OCI-LY7 (cell line): ENCODE measurements at regions not wholly inside any gene's neighbourhood (a gene's known extent, or its start where the extent isn't known, plus 50 kb on each side); places are given as distances from the start of the nearest gene placed in this dataset.

Experiments
- BruUV-seq: library from RNA; stranded (reverse); fragments of 400-500 nt; replicated peaks from 2 replicates; lab custom pipeline; 2021; lab: Mats Ljungman, UMichigan
- CTCF ChIA-PET: fragments of 300-600 bp; sonication (Branson Sonifier 250); formaldehyde crosslinking; loops from one replicate; lab custom pipeline; 2022; ENCODE audit warnings: antibody characterized with exemption; ENCODE audit not compliant: unreplicated experiment; lab: Charles Lee
- POLR2A ChIA-PET: fragments of 300-600 bp; sonication (Branson Sonifier 250); formaldehyde crosslinking; loops from one replicate; lab custom pipeline; 2022; ENCODE audit warnings: antibody characterized with exemption; lab: Charles Lee
- DNase-seq: peaks from one replicate; pipeline ENCODE4 v3.0.0-alpha.2; 2015; ENCODE audit warnings: low spot score
- H2AFZ ChIP-seq: fragments of 200-600 bp; sonication (generic), shearing (Covaris generic); 2 replicates; pipeline ENCODE4 v1.6.1; 2014; ENCODE audit warnings: mild to moderate bottlenecking, antibody characterized with exemption, low read length, moderate library complexity
- H3K27ac ChIP-seq: fragments of 200-600 bp; sonication (generic); 2 replicates; pipeline ENCODE4 v1.5.1; 2014; ENCODE audit warnings: mixed run types, low read depth, mild to moderate bottlenecking, moderate library complexity, low read length, inconsistent platforms; ENCODE audit not compliant: poor library complexity, severe bottlenecking
- H3K36me3 ChIP-seq: fragments of 200-600 bp; sonication (generic); 2 replicates; pipeline ENCODE4 v1.6.1; 2014; ENCODE audit warnings: mild to moderate bottlenecking, antibody characterized with exemption, low read length, moderate library complexity, mixed read lengths; ENCODE audit not compliant: insufficient read depth
- H3K4me1 ChIP-seq: fragments of 200-600 bp; sonication (generic); 2 replicates; pipeline ENCODE4 v1.5.1; 2014; ENCODE audit warnings: mild to moderate bottlenecking, low read length; ENCODE audit not compliant: insufficient read depth, poor library complexity, severe bottlenecking
- H3K4me2 ChIP-seq: fragments of 200-600 bp; sonication (generic); 2 replicates; pipeline ENCODE4 v1.6.1; 2014; ENCODE audit warnings: mild to moderate bottlenecking, low read length
- H3K4me3 ChIP-seq: fragments of 200-600 bp; sonication (generic); 2 replicates; pipeline ENCODE4 v1.5.1; 2014; ENCODE audit warnings: mild to moderate bottlenecking, low read depth, low read length; ENCODE audit not compliant: poor library complexity, severe bottlenecking
- H3K79me2 ChIP-seq: fragments of 200-600 bp; sonication (generic); 2 replicates; pipeline ENCODE4 v1.6.1; 2016; ENCODE audit warnings: low read depth, mild to moderate bottlenecking, low read length, moderate library complexity, mixed read lengths; ENCODE audit not compliant: insufficient read depth
- H3K9me2 ChIP-seq: fragments of 200-600 bp; sonication (generic); 2 replicates; pipeline ENCODE4 v1.6.1; 2016; ENCODE audit warnings: mild to moderate bottlenecking, low read length, mixed read lengths; ENCODE audit not compliant: insufficient read depth
- H3K9me3 ChIP-seq: fragments of 200-600 bp; sonication (generic); 2 replicates; pipeline ENCODE4 v1.6.1; 2014; ENCODE audit warnings: mild to moderate bottlenecking, mixed run types, low read length, mixed read lengths
- H4K20me1 ChIP-seq: fragments of 200-600 bp; sonication (generic); 2 replicates; pipeline ENCODE4 v1.6.1; 2014; ENCODE audit warnings: mild to moderate bottlenecking, antibody characterized with exemption, low read length, moderate library complexity, mixed read lengths; ENCODE audit not compliant: insufficient read depth
- EZH2phosphoT487 ChIP-seq: fragments of 200-600 bp; sonication (generic); IDR thresholded peaks from 2 replicates; pipeline ENCODE4 v1.6.1; 2018; ENCODE audit warnings: low read depth, borderline replicate concordance, mild to moderate bottlenecking, mixed run types, antibody characterized with exemption, low read length, moderate library complexity, mixed read lengths
- intact Hi-C: fragments of 100-400 bp; cut with micrococcal nuclease; formaldehyde crosslinking; loops from one replicate; pipeline ENCODE4 v1.10.0; 2022; ENCODE audit not compliant: unreplicated experiment
- TF ChIP-seq, protein P1 (sequence below): fragments of 200-600 bp; sonication (generic); conservative IDR thresholded peaks from 2 replicates; pipeline ENCODE4 v1.5.1; 2014; ENCODE audit warnings: mild to moderate bottlenecking, antibody characterized with exemption, low read length, moderate library complexity, mixed read lengths

GRCh38 chr5:15371184-15371583 is 128.8 kb upstream of the FBXL7 start:
- BruUV-seq = no TSS peak
- Histone ChIP-seq H3K36me3 (no peaks in the 10 kb centered on the region), H3K4me3 (no peak overlapping the region), H3K27ac (no peak overlapping the region), H3K9me2 (no peaks in the 10 kb centered on the region), H2AFZ (no peak overlapping the region), H4K20me1 (no peaks in the 10 kb centered on the region), H3K9me3 (no peaks in the 10 kb centered on the region), H3K4me1 (no peaks in the 10 kb centered on the region), H3K79me2 (no peaks in the 10 kb centered on the region), H3K4me2 (no peak overlapping the region)
- no peak for TF ChIP-seq EZH2phosphoT487
- TF ChIP-seq, protein P1, sequence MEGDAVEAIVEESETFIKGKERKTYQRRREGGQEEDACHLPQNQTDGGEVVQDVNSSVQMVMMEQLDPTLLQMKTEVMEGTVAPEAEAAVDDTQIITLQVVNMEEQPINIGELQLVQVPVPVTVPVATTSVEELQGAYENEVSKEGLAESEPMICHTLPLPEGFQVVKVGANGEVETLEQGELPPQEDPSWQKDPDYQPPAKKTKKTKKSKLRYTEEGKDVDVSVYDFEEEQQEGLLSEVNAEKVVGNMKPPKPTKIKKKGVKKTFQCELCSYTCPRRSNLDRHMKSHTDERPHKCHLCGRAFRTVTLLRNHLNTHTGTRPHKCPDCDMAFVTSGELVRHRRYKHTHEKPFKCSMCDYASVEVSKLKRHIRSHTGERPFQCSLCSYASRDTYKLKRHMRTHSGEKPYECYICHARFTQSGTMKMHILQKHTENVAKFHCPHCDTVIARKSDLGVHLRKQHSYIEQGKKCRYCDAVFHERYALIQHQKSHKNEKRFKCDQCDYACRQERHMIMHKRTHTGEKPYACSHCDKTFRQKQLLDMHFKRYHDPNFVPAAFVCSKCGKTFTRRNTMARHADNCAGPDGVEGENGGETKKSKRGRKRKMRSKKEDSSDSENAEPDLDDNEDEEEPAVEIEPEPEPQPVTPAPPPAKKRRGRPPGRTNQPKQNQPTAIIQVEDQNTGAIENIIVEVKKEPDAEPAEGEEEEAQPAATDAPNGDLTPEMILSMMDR = no peak
- no peak for DNase-seq
- POLR2A ChIA-PET = no interaction called here
- intact Hi-C loops = no loop called here
- CTCF ChIA-PET = no interaction called here

DNA sequence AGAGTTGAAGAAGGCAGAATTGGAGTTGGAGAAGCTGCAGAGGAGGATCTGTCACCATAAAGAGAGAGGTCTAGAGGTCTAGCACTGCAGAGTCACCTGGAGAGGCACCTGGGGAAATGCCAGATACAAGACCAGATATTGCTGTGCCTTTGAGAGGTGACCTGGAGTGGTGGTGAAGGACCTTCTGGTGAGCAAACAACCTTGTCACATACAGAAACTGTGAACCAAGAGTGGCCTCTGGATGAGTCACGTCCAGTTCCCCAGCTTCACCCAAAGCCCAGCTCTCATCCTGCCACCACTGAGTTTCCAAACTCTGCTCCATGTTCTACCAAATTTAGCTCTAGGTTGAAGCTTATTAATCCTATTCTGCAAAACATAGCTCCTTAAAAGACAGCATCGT is 131.1 kb upstream of the FBXL7 start:
- H3K4me2 ChIP-seq = no peak overlapping the region
- CTCF ChIA-PET = no interaction called here
- no TSS peak for BruUV-seq
- intact Hi-C loops = no loop called here
- no peak overlapping the region for H3K4me3 ChIP-seq
- H3K9me3 ChIP-seq = no peaks in the 10 kb centered on the region
- no peaks in the 10 kb centered on the region for H4K20me1 ChIP-seq
- H3K79me2 ChIP-seq = no peaks in the 10 kb centered on the region
- POLR2A ChIA-PET = no interaction called here
- TF ChIP-seq, protein P1 = no peak
- TF ChIP-seq EZH2phosphoT487 = no peak
- H3K36me3 ChIP-seq = no peaks in the 10 kb centered on the region
- DNase-seq = no peak
- H3K4me1 ChIP-seq = no peaks in the 10 kb centered on the region
- no peaks in the 10 kb centered on the region for H3K9me2 ChIP-seq
- no peak overlapping the region for H3K27ac ChIP-seq
- no peak overlapping the region for H2AFZ ChIP-seq

- H2AFZ ChIP-seq = no peak overlapping the region
- H4K20me1 ChIP-seq = no peaks in the 10 kb centered on the region
- DNase-seq = no peak
- H3K9me3 ChIP-seq = no peaks in the 10 kb centered on the region
- TF ChIP-seq, protein P1 = no peak
- TF ChIP-seq EZH2phosphoT487 = no peak
- H3K4me1 ChIP-seq = no peaks in the 10 kb centered on the region
- H3K4me2 ChIP-seq = no peak overlapping the region
- no peaks in the 10 kb centered on the region for H3K9me2 ChIP-seq
- no peaks in the 10 kb centered on the region for H3K79me2 ChIP-seq
- ChIA-PET POLR2A (interaction anchor here (0.6 kb wide), 1 partner anchor 89 kb away, joined by 4 read pairs; no protein-coding TSS in a partner anchor), CTCF (no interaction called here)
- no peak overlapping the region for H3K27ac ChIP-seq
- intact Hi-C loops = no loop called here
- no TSS peak for BruUV-seq
- H3K36me3 ChIP-seq = no peaks in the 10 kb centered on the region
- H3K4me3 ChIP-seq = no peak overlapping the region
Observed at GRCh38 chr5:15367489-15367888, 132.5 kb upstream of the FBXL7 start.
